K562 (cell line): ENCODE measurements at regions not wholly inside any gene's neighbourhood (a gene's known extent, or its start where the extent isn't known, plus 50 kb on each side); places are given as distances from the start of the nearest gene placed in this dataset.

Source experiments
- ARNT ChIP-seq, 2 experiments: fragments of 450-650 bp; IDR thresholded peaks; 2 replicates each; pipeline ENCODE4 v1.6.1; 2016; ENCODE audit warnings: mild to moderate bottlenecking in 1 of 2
- FOXK2 ChIP-seq, 2 experiments: fragments of 450-650 bp; IDR thresholded peaks in 1 of 2; conservative IDR thresholded peaks in 1 of 2; 2 replicates each; pipeline ENCODE4 v1.6.1; 2016; ENCODE audit warnings: low read depth in 2 of 2, mild to moderate bottlenecking in 1 of 2
- KDM1A ChIP-seq, 2 experiments: fragments of 450-650 bp; IDR thresholded peaks; 2 replicates each; pipeline ENCODE4 v1.6.1; 2016; ENCODE audit warnings: mild to moderate bottlenecking in 2 of 2
- PHB2 ChIP-seq: fragments of 450-650 bp; IDR thresholded peaks from 2 replicates; pipeline ENCODE4 v1.6.1; 2017; ENCODE audit warnings: low read depth
- POLR2A ChIP-seq: fragments of 450-650 bp; conservative IDR thresholded peaks from 2 replicates; pipeline ENCODE4 v1.6.1; 2016
- RFX1 ChIP-seq: fragments of 450-650 bp; IDR thresholded peaks from 2 replicates; pipeline ENCODE4 v1.6.1; 2016; ENCODE audit warnings: mild to moderate bottlenecking, moderate library complexity
- SOX6 ChIP-seq: fragments of 450-650 bp; IDR thresholded peaks from 2 replicates; pipeline ENCODE4 v1.6.1; 2014; ENCODE audit warnings: mild to moderate bottlenecking
- SREBF2 ChIP-seq: sonication (generic); formaldehyde crosslinking; IDR thresholded peaks from 2 replicates; pipeline ENCODE4 v1.4.0; 2020; ENCODE audit warnings: mild to moderate bottlenecking, missing genetic modification reagents
- TAF7 ChIP-seq: fragments of 450-650 bp; IDR thresholded peaks from 2 replicates; pipeline ENCODE4 v1.6.1; 2016; ENCODE audit warnings: missing genetic modification characterization, missing compliant biosample characterization
- TF ChIP-seq, protein P1 (sequence below), 3 experiments: IDR thresholded peaks in 2 of 3; conservative IDR thresholded peaks in 1 of 3; 2 replicates each; pipeline ENCODE4 v1.5.1; 2011 to 2012; ENCODE audit warnings: low read length in 3 of 3, mild to moderate bottlenecking in 3 of 3, control low read depth in 2 of 3, improper control_type of control experiment in 1 of 3, inconsistent platforms in 1 of 3, low read depth in 1 of 3, mixed read lengths in 1 of 3, moderate library complexity in 1 of 3; ENCODE audit not compliant: insufficient read depth in 2 of 3

DNA sequence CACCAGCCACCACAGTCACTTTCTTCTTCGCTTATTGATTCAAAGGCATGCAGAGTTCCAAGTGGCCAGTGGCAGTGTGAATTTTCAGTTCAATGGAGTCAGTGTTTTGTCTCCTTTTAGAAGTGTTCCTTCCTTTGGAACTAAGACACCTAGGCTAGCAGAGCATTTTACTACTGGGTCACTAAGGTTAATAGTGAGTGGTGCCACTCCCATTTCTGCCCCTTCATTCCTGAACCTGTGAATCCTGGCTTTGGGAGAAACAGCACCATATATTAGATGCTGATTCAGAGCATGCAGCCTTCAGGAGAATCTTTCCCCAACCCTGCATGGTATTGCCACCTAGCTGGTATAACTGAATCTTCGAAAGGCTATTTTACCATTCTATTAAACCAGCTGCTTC, 312.7 kb downstream of the HRH4 start:
- no peak for TF ChIP-seq KDM1A (IDR thresholded peaks at IDR 0.05)
- TF ChIP-seq SREBF2 (CRISPR knock-in tag) = no peak
- no peak for TF ChIP-seq SOX6
- TF ChIP-seq, protein P1, sequence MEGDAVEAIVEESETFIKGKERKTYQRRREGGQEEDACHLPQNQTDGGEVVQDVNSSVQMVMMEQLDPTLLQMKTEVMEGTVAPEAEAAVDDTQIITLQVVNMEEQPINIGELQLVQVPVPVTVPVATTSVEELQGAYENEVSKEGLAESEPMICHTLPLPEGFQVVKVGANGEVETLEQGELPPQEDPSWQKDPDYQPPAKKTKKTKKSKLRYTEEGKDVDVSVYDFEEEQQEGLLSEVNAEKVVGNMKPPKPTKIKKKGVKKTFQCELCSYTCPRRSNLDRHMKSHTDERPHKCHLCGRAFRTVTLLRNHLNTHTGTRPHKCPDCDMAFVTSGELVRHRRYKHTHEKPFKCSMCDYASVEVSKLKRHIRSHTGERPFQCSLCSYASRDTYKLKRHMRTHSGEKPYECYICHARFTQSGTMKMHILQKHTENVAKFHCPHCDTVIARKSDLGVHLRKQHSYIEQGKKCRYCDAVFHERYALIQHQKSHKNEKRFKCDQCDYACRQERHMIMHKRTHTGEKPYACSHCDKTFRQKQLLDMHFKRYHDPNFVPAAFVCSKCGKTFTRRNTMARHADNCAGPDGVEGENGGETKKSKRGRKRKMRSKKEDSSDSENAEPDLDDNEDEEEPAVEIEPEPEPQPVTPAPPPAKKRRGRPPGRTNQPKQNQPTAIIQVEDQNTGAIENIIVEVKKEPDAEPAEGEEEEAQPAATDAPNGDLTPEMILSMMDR (IDR thresholded peaks at IDR 0.05 in 2 of 3, conservative IDR thresholded peaks at IDR 0.05 in 1 of 3; ENCODE audit: insufficient read depth in 2 of 3, low read depth in 1 of 3, low read length in 3 of 3) = no peak
- TF ChIP-seq RFX1 = no peak
- no peak for TF ChIP-seq PHB2
- no peak for TF ChIP-seq TAF7 (tag)
- TF ChIP-seq ARNT (IDR thresholded peaks at IDR 0.05) = no peak
- no peak for TF ChIP-seq POLR2A
- no peak for TF ChIP-seq FOXK2 (conservative IDR thresholded peaks at IDR 0.05 in 1 of 2, IDR thresholded peaks at IDR 0.05 in 1 of 2; ENCODE audit: low read depth in 2 of 2)
